COLO668 (cell line): ENCODE measurements at regions not wholly inside any gene's neighbourhood (a gene's known extent, or its start where the extent isn't known, plus 50 kb on each side); places are given as distances from the start of the nearest gene placed in this dataset.

ENCODE experiments used
- DNase-seq: peaks from one replicate; lab custom pipeline; 2025; ENCODE audit not compliant: unreplicated experiment; lab: John Stamatoyannopoulos, UW

DNA sequence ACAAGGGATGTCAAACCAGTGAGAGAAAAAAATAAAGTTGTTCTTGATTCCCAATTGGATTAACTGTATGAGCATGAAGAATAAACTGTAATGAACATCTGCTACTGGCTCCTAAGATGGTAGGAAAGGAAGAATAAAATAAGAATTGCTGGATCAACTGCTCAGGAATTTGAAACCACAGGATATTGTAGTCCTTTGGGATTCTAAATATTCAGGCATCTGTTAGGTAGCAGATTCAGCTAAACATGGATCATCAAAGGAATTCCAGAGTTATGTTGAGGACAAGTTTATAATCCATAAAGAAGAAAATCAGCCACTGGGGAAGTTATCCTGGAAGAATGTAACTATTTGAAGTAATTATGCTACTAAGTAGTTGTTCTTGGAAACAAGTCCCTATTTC lies 65.8 kb downstream of the ISL1 start:
- no peak for DNase-seq

DNA sequence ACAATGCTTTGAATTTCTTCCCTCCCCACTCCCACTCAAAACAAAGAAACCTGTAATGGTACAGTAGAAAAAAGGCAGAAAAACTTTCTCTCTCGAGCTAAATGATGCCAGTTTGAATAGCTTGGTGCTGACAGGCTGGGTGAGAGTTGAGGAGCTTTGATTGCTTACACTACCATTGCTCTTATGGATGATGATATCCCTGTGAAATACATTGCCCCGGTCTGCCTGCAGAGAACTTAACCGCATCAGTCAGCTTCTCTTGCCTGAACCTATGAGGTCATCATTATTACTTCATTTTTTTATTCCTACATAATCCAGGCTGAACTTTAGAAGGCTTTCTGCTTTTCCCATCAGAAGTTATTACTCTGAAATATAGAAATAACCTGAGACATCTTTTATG lies 69.3 kb downstream of the ISL1 start:
- no peak for DNase-seq

DNA sequence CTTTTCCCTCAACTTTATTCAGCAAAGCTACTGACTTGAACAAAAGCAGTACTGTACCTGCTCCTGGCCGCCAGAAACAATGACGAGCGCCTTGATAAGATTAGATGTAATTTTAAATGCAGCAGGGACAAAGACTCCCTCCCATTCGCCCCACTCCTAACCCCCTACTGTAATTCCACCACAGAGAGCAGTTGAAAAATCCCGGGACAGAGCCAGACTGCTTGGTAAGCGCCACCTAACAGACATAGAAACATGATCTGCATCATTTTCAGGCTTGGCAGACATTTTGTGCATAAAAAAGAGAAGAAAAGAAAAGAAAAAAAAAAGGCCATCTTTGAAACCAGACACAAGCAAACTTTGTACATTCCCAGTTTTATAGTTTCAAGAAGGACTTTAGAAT lies 81.9 kb downstream of the ISL1 start:
- DNase-seq: no peak

DNA sequence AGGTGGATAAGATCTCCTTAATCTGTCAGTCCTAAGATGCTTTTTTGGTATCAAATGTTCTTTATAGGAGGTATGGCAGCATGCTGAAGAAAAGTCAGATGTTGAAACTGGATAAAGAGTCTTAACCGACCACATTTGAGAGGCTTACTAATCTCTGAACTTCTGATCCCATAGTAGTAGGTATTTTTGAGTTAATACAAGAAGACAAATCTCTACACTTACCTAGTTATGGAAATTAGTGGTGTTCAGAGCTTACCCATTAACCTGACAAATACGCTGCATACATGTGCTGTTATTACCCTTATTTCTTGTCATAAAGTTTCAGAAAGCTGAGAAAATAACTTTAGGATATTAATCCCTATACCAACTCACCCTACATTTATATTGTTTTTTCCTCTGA lies 83.0 kb downstream of the ISL1 start:
- DNase-seq: no peak

DNA sequence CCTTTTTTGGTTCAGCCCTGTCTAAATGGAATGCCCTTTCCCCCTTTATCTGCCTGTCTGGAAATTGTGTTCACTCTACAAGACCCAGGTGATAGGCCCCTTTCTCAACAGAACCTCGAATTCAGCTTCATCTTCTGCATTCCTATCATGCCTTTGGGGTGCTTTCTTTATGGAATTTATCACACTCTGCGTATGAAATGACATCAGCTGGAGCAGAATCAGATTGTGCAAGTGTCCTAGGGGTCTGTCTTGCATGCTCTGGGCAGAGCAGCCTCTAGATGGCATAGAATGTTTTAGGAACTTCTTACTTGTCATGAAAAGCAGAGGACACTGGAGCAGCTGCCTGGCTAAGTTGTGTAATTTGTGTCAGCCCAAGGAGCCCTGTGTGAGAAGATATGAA lies 84.9 kb downstream of the ISL1 start:
- DNase-seq: no peak

DNA sequence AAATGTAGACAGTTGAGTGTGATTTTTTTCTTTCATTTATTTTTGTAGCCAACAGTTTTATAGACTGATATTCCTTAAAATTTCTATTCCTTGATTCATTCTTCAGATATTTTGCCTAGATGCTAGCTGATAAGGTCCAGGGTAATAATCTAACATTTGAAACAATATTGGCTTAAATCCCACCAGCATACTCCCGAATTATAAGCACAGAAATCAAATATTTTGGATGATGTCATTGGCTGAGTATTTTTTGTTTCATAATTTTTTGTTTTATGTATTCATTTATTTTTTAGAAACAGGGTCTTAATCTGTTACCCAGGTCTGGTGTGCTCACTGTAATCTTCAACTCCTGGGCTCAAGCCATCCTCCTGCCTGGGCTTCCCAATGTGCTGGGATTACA lies 88.4 kb downstream of the ISL1 start:
- DNase-seq: no peak

DNA sequence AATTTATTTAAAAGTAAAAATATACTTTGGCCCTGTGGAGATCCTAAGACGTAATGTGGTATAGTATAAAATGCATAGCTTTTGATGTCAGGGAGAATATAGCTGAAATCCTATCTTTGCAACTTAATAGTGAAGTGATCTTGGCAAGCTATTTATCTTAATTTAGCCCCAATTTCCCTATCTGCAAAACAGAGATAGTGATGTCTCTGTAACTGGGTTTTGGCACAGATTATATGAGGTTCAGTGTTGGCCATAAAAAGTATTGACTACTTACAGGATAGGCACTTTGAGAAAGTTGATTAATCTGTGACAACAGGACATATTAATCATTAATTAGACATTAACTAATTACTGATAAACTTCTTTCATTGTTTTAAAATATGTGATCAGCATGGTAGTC lies 89.2 kb downstream of the ISL1 start:
- DNase-seq: no peak

DNA sequence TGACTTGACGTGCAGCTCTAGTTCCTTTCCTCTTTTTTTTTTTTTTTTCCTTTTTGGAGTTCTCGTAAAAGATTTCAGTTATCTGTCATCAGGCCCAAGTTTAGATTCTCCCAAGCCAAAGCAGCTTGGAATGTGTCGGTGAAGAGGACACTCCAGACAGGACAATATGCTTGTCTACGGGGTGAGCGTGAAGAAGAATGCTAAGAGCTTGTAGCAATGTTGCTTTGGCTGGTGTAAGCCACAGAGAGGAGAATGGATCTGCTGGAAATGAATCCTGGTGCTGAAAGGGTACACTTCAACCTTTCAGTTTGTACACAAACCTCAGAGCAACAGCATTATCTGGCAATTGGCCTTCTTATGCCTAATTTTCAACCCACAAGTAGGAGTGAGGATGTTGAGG lies 92.4 kb downstream of the ISL1 start:
- DNase-seq: no peak

DNA sequence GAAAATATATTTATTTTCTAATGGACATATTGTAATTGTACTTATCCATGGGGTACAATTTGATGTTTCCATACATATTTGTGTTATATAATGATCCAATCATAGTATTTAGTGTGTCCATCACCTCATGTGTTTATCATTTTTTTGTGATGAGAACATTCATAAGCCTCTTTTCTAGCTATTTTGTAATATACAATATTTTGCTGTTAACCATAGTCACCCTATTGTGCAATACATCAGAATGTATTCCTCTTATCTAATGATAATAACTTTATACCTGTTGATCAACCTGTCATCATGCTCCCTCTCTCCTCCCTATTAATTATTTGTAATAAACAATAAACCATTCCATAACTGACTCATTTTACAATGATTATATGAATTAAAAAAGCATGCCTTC lies 93.2 kb downstream of the ISL1 start:
- DNase-seq: no peak

DNA sequence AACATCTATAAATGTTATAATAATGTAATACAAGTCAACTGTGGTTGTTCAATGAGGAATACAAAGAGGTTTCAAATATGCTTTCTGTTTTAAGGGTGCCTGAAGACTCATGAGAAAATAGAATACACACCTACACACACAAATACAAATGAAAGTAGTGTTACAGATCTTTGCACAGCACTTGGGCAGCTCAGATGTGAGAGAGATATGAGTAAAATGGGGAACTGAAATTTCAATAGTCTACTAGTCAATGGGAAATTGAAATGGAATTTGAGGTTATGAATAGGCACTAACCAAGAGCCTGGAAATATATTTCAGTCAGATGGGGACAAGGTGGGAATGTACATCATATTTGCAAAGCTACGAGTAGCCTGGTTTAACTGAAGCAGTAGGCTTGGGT lies 96.6 kb downstream of the ISL1 start:
- DNase-seq: no peak

DNA sequence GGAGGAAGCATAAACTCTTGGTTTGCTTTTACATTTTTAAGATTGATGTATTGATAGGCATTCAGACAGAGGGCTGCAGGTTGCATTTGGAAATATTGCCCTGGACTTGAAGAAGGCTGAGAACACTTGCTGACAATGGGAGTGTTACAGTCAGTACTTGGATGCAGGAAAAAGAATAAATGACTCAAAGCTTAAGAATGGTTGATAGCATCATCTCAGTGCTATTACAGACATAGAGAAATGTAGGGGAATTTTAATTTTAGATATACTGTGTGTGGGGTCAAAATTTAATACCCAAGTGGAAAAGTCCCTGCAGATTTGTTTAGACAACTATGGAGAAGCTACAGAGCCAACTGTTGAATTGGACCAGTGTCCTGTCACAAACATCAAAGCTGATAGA lies 101.1 kb downstream of the ISL1 start:
- no peak for DNase-seq

DNA sequence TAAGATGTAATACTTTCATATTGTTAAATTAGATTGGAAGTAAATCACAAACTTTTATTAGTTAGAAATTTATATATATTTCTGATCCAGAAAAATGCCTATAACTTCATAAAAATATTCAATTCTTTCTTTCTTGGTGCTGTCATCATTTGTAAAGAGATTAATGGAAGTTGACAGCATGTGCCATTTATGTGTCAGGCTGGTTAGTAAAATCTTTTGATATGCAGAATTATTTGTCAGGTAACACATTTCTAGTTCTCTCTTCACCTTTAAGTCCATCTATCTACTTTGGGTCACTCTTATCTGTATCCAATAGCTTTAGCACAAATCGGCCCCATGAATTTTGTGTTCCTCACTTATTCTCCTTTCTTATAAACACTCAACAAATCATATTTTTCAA lies 102.9 kb downstream of the ISL1 start:
- no peak for DNase-seq

DNA sequence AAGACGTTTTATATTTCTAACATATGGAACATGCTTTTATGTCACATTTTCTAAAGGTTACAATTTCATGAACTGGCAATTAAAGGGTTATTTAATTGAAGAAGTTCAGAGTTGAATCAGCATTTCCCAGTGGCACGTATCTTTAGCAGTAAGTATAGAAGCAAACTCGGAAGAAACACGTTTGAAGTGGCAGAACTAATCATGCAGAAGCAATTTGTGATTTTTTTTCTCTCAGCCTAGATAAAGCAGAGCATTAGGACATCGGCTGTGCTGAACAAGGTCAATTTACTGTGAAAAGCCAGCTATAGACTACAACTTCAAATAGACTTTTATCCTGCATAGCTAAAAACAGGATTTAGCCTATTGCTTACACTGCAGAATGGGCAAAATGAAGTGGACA lies 104.7 kb downstream of the ISL1 start:
- no peak for DNase-seq

DNA sequence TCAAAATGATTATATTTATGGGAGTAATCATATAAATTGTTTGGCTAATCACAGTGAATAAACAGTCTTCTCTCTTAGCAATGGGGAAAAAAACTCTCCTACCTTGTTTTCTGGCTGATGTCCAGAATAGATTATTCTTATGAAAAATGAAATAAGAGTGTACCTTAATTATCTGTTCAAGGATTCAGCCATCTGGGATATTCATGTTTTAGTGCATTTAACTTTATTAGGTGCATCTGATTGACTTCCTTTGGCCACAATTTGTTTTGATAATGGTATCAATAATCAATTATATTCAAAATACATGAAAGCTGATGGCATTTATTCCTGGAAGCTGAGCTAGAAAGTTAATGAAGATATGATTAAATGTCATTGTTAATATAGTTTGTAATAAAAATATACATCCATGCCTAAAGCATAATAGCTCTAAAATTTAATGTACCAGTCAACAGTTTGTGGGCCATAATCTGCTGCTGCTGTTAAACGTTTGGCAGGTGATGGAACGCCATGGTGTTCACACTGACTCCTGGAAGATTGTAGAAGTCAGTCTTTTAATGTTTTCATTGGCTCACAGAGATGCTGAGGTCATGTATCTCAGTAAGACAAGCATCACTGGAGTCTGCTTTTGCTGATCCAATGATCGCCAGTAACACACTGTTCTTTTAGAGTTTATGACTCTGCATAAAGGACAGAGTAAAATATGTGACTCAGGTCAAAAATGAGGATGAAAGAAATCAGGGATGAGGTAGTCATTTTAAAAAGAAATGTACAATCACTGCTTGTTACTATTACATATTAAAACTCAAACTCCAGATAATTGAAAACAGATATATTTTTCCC lies 105.8 kb downstream of the ISL1 start:
- no peak for DNase-seq

DNA sequence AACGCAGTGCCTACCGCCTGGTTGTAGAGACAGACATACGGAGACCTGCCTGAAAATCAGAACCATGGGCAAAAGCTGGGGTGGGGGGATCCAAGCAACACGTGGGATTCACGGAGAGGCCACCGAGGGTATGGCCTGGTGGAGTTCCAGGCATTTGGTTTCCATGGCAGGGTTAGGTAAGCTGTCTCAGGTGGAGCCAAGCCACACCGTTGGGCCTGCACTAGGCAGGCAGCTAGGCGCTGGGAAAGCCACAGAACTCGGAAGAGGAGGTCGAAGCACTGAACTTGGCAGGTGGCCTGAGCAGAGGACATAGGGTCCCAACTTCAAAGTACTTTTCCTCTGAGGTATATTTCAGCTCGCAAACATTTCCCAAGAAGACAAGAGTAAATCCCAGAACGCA lies 111.6 kb downstream of the ISL1 start:
- DNase-seq: no peak

DNA sequence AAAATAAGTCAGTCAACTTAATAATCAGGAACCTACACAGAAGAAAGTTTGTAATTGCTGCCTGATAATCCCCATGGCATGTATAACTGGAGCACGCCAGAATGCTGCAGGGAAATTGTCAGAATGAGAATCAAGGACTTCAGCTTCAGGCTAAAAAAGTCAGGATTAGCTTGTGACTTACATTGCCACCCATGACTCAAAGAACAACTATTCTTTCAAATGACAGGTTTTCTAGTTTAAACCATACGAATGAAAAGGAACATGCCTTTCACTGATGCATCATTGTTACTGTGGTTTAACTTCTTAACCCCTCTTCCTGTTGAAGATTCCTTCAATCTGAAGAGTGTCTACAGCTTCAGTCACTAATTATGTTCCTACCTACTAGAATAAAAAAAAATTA lies 112.4 kb downstream of the ISL1 start:
- no peak for DNase-seq

DNA sequence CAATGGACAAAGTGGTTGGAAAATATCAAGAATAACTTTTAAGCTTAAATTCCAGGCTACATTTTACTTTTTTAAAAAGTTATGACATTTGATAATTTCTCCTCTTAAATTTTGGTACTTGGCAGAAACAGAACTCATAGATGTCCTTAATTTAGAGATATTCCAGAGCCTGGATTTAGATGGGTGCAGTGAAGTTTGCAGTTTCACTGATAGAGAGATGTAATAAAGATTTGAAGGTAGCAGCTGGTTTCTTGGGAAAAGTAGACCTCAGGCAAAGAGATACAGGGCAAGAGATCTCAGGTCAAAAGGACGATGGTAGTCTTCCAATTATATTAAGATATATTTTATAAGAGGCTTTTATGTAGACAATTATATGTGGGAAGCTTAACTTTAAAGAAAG lies 134.6 kb downstream of the ISL1 start:
- DNase-seq: no peak

DNA sequence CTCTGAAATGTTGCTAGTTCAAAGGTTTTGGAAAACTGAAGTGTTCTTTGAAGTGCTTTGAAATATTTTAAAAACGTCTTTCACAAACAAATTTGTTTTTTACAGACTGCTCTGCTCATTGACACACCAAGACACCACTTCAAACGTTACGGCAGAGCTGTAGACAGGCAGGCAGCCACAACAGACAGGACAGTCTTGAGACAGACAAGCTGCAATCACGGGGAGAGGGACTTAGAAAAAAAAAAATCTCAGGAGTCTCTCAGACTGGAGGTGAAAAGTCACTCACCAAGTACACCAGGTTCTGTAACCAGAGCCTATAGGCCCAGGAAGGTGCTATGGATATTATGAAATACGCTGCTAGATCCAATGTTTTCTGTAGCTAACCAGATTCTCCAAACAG lies 135.4 kb downstream of the ISL1 start:
- no peak for DNase-seq

DNA sequence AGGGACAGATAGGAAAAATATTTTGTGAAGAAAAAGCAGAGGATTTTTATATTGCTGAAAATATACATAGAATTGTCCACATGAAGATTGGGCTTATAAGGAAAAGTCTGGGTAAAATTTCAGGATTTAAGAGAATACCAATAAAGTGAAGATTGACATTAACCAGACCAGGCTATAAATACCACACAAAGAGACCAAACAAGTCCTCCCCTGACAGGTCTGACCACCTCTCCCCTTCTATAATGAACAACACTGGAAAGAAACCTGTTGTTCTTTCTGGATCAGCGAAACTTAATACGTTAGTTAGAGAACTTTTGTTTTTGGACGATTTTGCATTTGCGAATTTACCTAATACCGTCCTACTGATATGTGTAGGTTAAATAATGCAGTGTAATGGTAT lies 138.3 kb downstream of the ISL1 start:
- no peak for DNase-seq

DNA sequence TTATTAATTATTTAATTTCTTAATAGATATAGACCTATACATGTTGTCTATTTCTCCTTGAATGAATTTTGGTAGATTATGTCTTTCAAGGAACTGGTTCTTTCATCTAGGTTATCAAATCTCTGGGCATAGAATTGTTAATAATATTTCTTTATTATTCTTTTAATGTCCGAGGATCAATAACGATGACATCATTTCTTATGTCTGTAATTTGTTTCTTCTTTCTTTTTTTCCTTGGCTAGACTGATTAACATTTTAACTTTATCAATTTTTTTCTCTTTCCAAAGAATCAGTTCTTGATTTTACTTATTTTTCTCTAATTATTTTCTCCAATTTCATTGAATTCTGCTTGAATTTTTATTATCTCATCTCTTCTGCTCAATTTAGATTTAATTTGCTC lies 156.0 kb downstream of the ISL1 start:
- no peak for DNase-seq

DNA sequence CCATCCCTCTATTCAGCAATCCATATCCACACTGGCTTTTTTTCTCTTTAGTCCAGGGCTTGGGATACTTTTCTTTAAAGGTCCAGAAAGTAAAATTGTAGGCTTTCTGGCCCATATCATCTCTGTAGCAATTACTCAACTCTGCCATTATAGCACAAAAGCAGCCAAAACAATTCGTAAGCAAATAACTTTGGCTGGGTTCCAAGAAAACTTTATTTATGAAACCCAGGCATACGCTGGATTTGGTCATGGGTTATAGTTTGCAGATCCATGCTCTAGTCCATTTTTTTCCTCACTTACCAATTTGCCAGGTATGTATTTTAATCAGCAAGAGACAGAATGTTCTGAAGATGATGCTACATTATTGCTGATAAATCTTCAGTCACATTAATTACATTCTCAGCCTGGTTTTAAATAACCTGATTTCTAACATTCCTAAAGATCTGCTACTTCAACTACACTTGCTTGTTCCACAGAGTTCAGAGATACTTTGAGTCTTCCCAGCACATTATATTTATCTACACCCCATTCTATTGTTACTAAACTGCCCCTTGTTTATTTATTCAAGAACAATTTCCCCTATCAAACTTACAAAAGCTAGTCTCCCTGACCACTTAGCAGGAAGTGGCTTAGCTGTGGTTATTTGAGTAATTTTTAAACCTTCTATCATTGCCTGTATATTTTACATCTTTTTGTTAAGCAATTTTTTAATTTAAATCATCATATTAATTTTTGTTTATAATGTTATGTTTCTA lies 161.0 kb downstream of the ISL1 start:
- DNase-seq: no peak

DNA sequence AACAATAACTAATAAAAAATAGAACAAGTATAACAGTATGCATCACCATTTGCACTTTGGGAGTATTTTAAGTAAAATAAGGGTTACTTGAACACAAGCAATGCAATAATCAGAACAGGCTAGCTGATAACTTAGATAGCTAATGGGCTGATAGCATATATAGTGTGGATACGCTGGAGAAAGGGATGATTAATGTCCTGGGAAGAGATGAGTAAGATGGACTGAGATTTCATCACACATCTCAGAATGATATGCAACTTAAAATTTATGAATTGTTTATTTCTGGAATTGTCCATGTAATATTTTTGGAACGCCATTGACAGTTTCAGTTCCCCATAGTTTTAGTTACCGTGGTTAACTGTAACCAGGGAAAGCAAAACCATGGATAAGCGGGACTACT lies 173.6 kb downstream of the ISL1 start:
- no peak for DNase-seq

DNA sequence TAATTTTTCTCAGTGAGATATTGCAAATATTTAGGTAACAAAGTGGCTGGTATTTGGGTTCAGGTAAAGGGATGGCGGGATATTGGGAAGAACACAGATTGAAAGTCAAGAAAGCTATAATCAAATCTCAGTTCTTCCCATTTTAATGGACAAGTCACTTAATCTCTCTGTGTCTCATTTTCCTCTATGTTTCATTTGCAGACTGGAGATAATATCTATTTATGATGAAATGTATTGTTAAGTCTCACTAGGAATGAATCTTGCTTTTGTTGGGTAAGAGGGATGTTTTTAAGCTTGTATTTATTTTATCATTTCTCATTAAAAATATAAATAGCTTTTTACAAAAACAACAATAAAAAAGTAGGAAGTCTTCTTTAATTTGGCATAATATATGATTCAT lies 175.4 kb downstream of the ISL1 start:
- DNase-seq: no peak
